Ascending aorta (tissue), 2 donors: ENCODE measurements at regions not wholly inside any gene's neighbourhood (a gene's known extent, or its start where the extent isn't known, plus 50 kb on each side); places are given as distances from the start of the nearest gene placed in this dataset.

ENCODE experiments used
- DNase-seq, 2 donors: peaks; one replicate each; pipeline ENCODE4 v3.0.0-alpha.2; 2019; ENCODE audit warnings: low spot score in 2 of 2
- H3K27ac ChIP-seq, 2 donors: fragments of 200-600 bp; sonication (generic); one replicate each; pipeline ENCODE4 v1.5.1; 2016 to 2017; ENCODE audit warnings: mild to moderate bottlenecking in 1 of 2
- H3K27me3 ChIP-seq: fragments of 200-600 bp; sonication (generic); one replicate; pipeline ENCODE4 v1.5.1; 2017
- H3K36me3 ChIP-seq, 2 donors: fragments of 200-600 bp; sonication (generic); one replicate each; pipeline ENCODE4 v1.5.1; 2016
- H3K4me1 ChIP-seq, 2 donors: fragments of 200-600 bp; sonication (generic); one replicate each; pipeline ENCODE4 v1.5.1; 2016 to 2017; ENCODE audit warnings: mild to moderate bottlenecking in 1 of 2
- H3K4me3 ChIP-seq, 2 donors: fragments of 200-600 bp; sonication (generic); one replicate each; pipeline ENCODE4 v1.5.1; 2016 to 2017; ENCODE audit warnings: mild to moderate bottlenecking in 1 of 2
- H3K9me3 ChIP-seq, 2 donors: fragments of 200-600 bp; sonication (generic); one replicate each; pipeline ENCODE4 v1.5.1; 2016
- CTCF ChIP-seq, 3 experiments: fragments of 200-600 bp in 2 of 3; fragments of 450-650 bp in 1 of 3; sonication (generic) in 2 of 3; IDR thresholded peaks; one replicate each; pipeline ENCODE4 v1.5.1; 2016 to 2019; ENCODE audit warnings: antibody characterized with exemption in 3 of 3, mild to moderate bottlenecking in 1 of 3, moderate library complexity in 1 of 3
- intact Hi-C: fragments of 100-400 bp; cut with DNase I; formaldehyde crosslinking; loops from one replicate; pipeline ENCODE4 v1.15.1; 2023

GRCh38 chr9:135375001-135375400 lies 104.6 kb upstream of the PPP1R26 start:
- no peak overlapping the region for H3K4me3 ChIP-seq
- intact Hi-C loops = no loop called here
- no peaks in the 10 kb centered on the region for H3K4me1 ChIP-seq
- H3K9me3 ChIP-seq = no peaks in the 10 kb centered on the region
- DNase-seq = no peak
- TF ChIP-seq CTCF (IDR thresholded peaks at IDR 0.05) = no peak
- no peak overlapping the region for H3K27ac ChIP-seq
- H3K27me3 ChIP-seq = no peaks in the 10 kb centered on the region
- H3K36me3 ChIP-seq = no peaks in the 10 kb centered on the region

DNA sequence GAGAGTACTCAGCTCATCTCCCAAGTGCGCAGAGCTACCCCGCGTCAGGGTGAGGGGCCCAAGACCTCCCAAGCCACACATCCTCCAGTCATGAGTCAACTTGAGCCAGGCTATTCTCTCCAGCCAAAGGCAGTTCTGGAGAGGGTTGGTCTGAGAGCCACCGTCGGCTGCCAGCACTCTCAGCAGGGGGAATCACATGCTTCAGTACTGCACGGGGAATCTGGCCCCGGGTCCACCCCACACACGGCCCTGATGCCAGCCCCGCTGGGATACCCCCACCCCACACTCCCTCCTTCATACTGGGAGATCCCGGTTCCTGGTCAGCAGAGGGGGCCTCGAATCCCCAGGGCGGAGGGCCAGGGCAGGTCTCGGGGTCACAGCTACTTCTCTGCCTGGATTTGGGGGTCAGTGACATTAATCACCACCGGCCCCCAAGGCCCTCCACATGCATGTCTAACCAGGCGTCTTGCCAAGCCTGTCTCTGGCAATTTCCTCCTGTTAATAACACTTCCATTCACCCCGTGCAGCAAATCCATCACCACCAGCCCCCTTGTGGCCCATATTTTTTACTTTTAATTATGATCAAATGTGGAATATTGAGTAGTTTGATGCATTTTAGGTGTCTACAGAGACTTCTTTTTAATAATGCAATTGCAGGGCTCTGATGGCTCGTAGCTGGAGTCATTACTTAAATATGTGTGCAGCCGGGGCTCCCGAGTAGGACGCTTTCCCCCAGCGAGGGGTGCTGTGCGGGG lies 102.9 kb upstream of the PPP1R26 start:
- no peak for DNase-seq
- no peak overlapping the region for H3K4me3 ChIP-seq
- no peak for TF ChIP-seq CTCF (IDR thresholded peaks at IDR 0.05)
- H3K9me3 ChIP-seq = no peaks in the 10 kb centered on the region
- no peaks in the 10 kb centered on the region for H3K4me1 ChIP-seq
- H3K27me3 ChIP-seq = no peaks in the 10 kb centered on the region
- intact Hi-C loops = no loop called here
- no peaks in the 10 kb centered on the region for H3K36me3 ChIP-seq
- no peak overlapping the region for H3K27ac ChIP-seq

GRCh38 chr9:135377431-135377830 lies 102.2 kb upstream of the PPP1R26 start:
- DNase-seq = no peak
- Histone ChIP-seq H3K9me3 (no peaks in the 10 kb centered on the region), H3K27me3 (no peaks in the 10 kb centered on the region), H3K4me1 (no peaks in the 10 kb centered on the region), H3K36me3 (no peaks in the 10 kb centered on the region), H3K27ac (no peak overlapping the region), H3K4me3 (no peak overlapping the region)
- intact Hi-C loops = no loop called here
- no peak for TF ChIP-seq CTCF (IDR thresholded peaks at IDR 0.05)

- DNase-seq = no peak
- H3K4me3 ChIP-seq = no peak overlapping the region
- TF ChIP-seq CTCF (IDR thresholded peaks at IDR 0.05) = no peak
- H3K9me3 ChIP-seq = no peaks in the 10 kb centered on the region
- no peaks in the 10 kb centered on the region for H3K4me1 ChIP-seq
- no peak overlapping the region for H3K27ac ChIP-seq
- no peaks in the 10 kb centered on the region for H3K27me3 ChIP-seq
- no peaks in the 10 kb centered on the region for H3K36me3 ChIP-seq
- intact Hi-C loops = no loop called here
Observed at GRCh38 chr9:135378751-135379150, 100.8 kb upstream of the PPP1R26 start.

DNA sequence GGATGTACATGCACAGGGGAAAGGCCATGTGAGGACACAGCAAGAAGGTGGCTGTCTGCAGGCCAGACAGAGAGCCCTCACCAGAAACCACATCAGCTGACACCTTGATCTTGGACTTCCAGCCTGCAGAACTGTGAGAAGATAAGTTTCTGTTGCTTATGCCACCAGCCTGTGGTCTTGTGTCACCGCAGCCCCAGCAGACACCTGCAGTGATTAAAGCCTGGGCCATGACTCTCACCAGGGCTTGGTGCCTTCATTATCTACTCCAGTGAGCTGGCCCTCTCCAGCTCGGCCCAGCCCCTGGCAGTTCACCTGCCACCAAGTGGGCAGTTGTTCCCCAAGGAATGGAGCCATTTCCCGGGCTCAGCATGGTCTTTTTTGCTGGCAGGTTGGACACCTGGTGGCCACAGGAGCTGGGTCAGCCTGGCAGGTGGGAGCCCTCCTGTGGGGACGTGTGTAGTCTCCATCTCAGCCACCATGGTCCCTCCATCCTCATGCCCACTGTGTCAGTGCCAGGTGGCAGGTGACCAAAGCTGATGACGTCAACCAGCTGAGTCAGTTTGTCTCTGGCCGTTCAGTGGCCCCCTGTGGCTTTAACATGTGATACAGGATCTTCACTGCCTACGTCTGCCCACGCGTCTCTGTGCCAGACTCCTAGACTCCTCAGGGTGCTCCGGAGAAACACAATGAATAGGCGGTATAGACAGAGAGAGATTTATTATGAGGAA lies 99.9 kb upstream of the PPP1R26 start:
- H3K27me3 ChIP-seq = no peaks in the 10 kb centered on the region
- H3K4me3 ChIP-seq = no peak overlapping the region
- intact Hi-C loops = no loop called here
- no peak for TF ChIP-seq CTCF (IDR thresholded peaks at IDR 0.05)
- H3K4me1 ChIP-seq = no peaks in the 10 kb centered on the region
- no peaks in the 10 kb centered on the region for H3K9me3 ChIP-seq
- no peaks in the 10 kb centered on the region for H3K36me3 ChIP-seq
- no peak overlapping the region for H3K27ac ChIP-seq
- DNase-seq = no peak
